Ovary (tissue), 3 donors: ENCODE measurements at regions not wholly inside any gene's neighbourhood (a gene's known extent, or its start where the extent isn't known, plus 50 kb on each side); places are given as distances from the start of the nearest gene placed in this dataset.

Experiments
- CTCF ChIP-seq, 3 donors: fragments of 450-650 bp in 2 of 3; fragments of 200-600 bp in 1 of 3; IDR thresholded peaks; one replicate each; pipeline versions ENCODE4 v1.5.1 to v1.8.0; 2016 to 2022; ENCODE audit warnings: antibody characterized with exemption in 3 of 3, mild to moderate bottlenecking in 1 of 3
- EP300 ChIP-seq: sonication (generic); formaldehyde crosslinking; IDR thresholded peaks from one replicate; pipeline ENCODE4 v1.6.1; 2017; ENCODE audit warnings: antibody characterized with exemption
- POLR2A ChIP-seq: fragments of 450-650 bp; IDR thresholded peaks from one replicate; pipeline ENCODE4 v1.6.1; 2017; ENCODE audit warnings: antibody characterized with exemption, mild to moderate bottlenecking, moderate library complexity
- donor health status: DM: no; HTN: no; CAD: no.

- TF ChIP-seq CTCF (IDR thresholded peaks at IDR 0.05) (no peak), POLR2A (no peak), EP300 (no peak)
Observed at GRCh38 chr15:61759639-61760038, 300.6 kb downstream of the VPS13C start.
